Activated CD4-positive, alpha-beta T cell treated with anti-CD3 and anti-CD28 coated beads for 36 hours (primary cell): ENCODE measurements at regions not wholly inside any gene's neighbourhood (a gene's known extent, or its start where the extent isn't known, plus 50 kb on each side); places are given as distances from the start of the nearest gene placed in this dataset.

ENCODE experiments used
- ATAC-seq: fragments of 200-7000 bp; cut with Tn5 transposase; one replicate; pipeline ENCODE4 v1.10.0; 2021; ENCODE audit warnings: mild to moderate bottlenecking, moderate library complexity
- CTCF ChIA-PET: fragments of 350-600 bp; sonication (Branson Sonifier 250); formaldehyde crosslinking; loops from one replicate; lab custom pipeline; 2021; ENCODE audit warnings: antibody characterized with exemption; lab: Charles Lee
- POLR2A ChIA-PET: fragments of 350-600 bp; sonication (Branson Sonifier 250); formaldehyde crosslinking; loops from one replicate; lab custom pipeline; 2021; ENCODE audit warnings: antibody characterized with exemption, inconsistent platforms; lab: Charles Lee
- DNase-seq: peaks from one replicate; pipeline ENCODE4 v3.0.0-alpha.2; 2020
- H3K27ac Mint-ChIP-seq: one replicate; pipeline ENCODE4 v1.8.0; 2021; ENCODE audit warnings: mixed read lengths
- H3K27me3 Mint-ChIP-seq: one replicate; pipeline ENCODE4 v1.8.0; 2021; ENCODE audit warnings: mixed read lengths
- H3K36me3 Mint-ChIP-seq: one replicate; pipeline ENCODE4 v1.8.0; 2021; ENCODE audit warnings: low read depth, mixed read lengths
- H3K4me1 Mint-ChIP-seq: one replicate; pipeline ENCODE4 v1.8.0; 2021; ENCODE audit warnings: mixed read lengths
- H3K4me3 Mint-ChIP-seq: one replicate; pipeline ENCODE4 v1.8.0; 2021; ENCODE audit warnings: mild to moderate bottlenecking, moderate library complexity, mixed read lengths
- H3K9me3 Mint-ChIP-seq: one replicate; pipeline ENCODE4 v1.8.0; 2021; ENCODE audit warnings: low read depth, mixed read lengths
- intact Hi-C, 2 experiments: fragments of 100-400 bp; cut with DNase I in 1 of 2; cut with micrococcal nuclease in 1 of 2; formaldehyde crosslinking; loops; one replicate each; pipeline versions ENCODE4 v1.14.2 to v1.15.1; 2022 to 2024; cut with DNase I, micrococcal nuclease

DNA sequence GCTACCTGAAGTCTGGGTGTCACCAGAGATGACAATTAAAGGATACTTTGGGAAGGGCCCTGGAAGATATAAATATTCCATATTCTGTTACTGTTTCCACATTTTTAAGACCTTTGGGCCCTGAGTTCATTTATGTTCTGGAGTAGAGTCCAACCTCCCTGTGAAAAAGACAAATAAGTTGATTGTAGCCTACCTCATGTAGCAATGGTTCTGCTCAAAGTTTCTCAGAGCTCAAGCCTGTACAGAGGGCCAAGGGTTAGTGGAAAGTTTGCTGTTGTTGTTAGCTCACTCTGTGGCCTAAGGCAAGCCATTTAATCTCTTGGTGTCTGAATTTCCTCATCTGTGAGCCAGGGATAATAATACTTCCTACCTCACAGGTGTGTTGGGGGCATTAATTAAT, 284.7 kb upstream of the DDHD1 start:
- Mint-ChIP-seq H3K27ac (no peak overlapping the region), H3K36me3 (no peaks in the 10 kb centered on the region), H3K27me3 (peaks cover 4% of the 10 kb centered on the region), H3K9me3 (peaks cover 4% of the 10 kb centered on the region), H3K4me1 (no peaks in the 10 kb centered on the region), H3K4me3 (no peak overlapping the region)
- intact Hi-C loops = loop anchor here in 1 of 2 experiments (10.0 kb wide), 1 partner anchor 1227 kb away; no protein-coding TSS in a partner anchor
- no peak for DNase-seq
- no peak for ATAC-seq
- POLR2A ChIA-PET = no interaction called here
- CTCF ChIA-PET = no interaction called here

DNA sequence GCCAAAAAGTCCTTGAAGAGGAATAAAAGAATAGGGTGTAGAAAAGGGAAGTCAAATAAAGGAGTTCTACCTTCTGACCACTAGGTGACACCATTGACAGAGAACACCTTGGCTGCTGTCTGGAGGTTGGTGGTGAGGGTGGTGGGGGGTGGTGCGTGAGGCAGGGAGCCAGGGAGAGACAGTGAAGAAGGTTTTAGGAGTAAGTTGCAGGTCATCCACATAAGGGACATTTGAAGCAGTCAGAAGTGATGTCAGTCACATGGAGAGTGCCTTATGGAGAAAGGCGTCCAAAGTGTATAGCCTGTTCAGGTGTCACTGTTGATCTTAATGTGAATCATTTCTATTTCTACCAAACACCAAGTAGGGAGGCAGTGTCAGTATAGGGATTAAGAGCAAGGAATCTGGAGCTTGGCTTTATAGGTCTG, 279.3 kb upstream of the DDHD1 start:
- POLR2A ChIA-PET = no interaction called here
- H3K4me3 Mint-ChIP-seq = no peak overlapping the region
- peak; percentile 12 for DNase-seq

DNA sequence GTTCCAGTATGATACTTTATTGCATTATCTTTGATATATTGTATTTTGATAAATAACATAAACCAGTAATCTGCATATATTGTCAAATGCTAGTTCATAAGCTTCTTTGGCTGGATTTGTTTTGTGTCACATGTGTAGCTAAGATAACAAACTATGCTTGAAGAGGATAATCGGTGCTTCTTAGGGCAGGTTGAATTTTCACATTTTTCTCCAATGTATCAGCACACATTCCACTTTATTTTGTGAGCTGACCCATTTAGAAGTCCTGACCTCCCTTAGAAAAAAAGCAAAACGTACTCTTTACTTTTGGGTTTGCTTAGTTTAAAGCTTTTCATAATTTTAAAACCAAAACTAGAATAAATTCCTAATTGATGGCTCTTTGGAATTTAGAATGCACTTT, 277.7 kb upstream of the DDHD1 start:
- H3K4me1 Mint-ChIP-seq = no peaks in the 10 kb centered on the region
- H3K9me3 Mint-ChIP-seq = peaks cover 12% of the 10 kb centered on the region
- H3K36me3 Mint-ChIP-seq = no peaks in the 10 kb centered on the region
- POLR2A ChIA-PET = no interaction called here
- CTCF ChIA-PET = interaction anchor here (1.2 kb wide), 1 partner anchor 135 kb away, joined by 3 read pairs; no protein-coding TSS in a partner anchor
- ATAC-seq (no peak), DNase-seq (no peak)
- H3K4me3 Mint-ChIP-seq = no peak overlapping the region
- no peak overlapping the region for H3K27ac Mint-ChIP-seq
- intact Hi-C loops = loop anchor here in 1 of 2 experiments (5.0 to 10.0 kb wide), 2 partner anchors 916 to 1234 kb away; no protein-coding TSS in a partner anchor
- peaks cover 3% of the 10 kb centered on the region for H3K27me3 Mint-ChIP-seq

More for the DNA sequence above, 279.3 kb upstream of the DDHD1 start:
- H3K27me3 Mint-ChIP-seq = peaks cover 3% of the 10 kb centered on the region
- no peak overlapping the region for H3K27ac Mint-ChIP-seq
- no peaks in the 10 kb centered on the region for H3K36me3 Mint-ChIP-seq
- peak; percentile 44 for ATAC-seq
- H3K4me1 Mint-ChIP-seq = no peaks in the 10 kb centered on the region
- intact Hi-C loops = loop anchor here in 1 of 2 experiments (1.0 to 10.0 kb wide), 3 partner anchors 743 to 1232 kb away; no protein-coding TSS in a partner anchor
- CTCF ChIA-PET = interaction anchor here (0.7 to 1.0 kb wide), 2 partner anchors 916 to 1297 kb away, joined by 3 to 4 read pairs; no protein-coding TSS in a partner anchor
- H3K9me3 Mint-ChIP-seq = peaks cover 7% of the 10 kb centered on the region

DNA sequence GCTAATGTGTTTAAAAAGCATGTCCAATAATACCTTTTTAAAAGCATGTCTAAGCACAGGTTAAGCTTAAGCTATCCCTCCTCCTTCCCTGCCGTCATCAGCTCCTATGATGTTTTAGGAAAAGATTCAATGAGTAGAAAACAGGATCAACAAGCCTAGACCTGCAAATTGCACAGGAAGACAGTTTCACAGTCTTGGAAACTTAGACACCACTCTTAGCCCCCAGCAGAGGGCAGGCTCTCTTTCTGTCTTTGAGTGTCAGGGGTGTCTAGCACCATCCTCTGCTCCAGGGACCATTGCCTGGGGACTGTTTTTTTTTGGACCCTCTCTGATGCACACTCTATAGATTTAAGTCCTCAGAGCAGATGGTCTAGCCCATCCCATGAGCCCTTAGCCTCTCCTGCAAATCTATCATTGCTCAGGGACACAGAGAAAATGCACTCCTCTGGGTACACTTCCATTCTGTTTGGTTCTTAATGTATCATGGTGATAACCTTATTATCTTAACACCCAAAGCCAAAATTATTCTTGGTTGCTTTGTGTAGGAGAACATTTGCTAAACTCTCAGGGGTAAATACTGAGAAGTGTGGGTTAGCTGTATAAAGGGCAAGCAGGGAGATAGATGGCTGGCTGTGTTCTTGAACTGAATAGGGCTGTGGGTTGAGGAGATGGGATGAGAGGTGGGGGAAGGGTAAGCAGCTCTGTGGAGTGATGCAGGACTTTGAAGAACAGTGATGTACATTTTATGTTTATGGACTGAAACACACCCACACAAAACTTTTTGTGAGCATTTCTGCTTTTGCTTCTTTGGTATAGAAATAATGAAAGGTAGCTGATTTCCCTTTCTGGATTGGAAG, 259.9 kb upstream of the DDHD1 start:
- no peaks in the 10 kb centered on the region for H3K36me3 Mint-ChIP-seq
- POLR2A ChIA-PET = no interaction called here
- no peak overlapping the region for H3K27ac Mint-ChIP-seq
- intact Hi-C loops = no loop called here
- no peak for ATAC-seq
- no peaks in the 10 kb centered on the region for H3K27me3 Mint-ChIP-seq
- no peaks in the 10 kb centered on the region for H3K4me1 Mint-ChIP-seq
- H3K9me3 Mint-ChIP-seq = peaks cover 13% of the 10 kb centered on the region
- CTCF ChIA-PET = interaction anchor here (1.3 kb wide), 1 partner anchor 10 kb away, joined by 3 read pairs; no protein-coding TSS in a partner anchor
- no peak overlapping the region for H3K4me3 Mint-ChIP-seq
- DNase-seq = no peak

DNA sequence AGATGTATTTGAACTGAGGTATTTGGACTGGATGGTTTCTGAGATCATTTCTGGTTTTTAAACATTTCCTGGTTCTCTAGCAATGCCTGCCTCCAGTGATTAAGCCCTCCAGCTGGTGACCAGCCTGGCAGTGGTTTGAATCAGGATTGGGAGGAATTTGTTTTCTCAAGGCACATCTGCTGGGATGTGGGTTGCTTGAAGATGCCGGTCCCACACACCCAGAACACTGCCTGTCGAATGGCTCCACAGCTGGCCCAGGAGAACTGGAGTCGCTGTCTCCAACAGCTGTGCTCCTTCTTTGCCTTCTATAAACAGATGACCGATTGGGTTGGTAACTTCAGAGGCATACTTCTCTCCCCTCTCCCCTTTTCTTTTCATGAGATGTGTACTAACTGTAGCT, 258.0 kb upstream of the DDHD1 start:
- ChIA-PET POLR2A (no interaction called here), CTCF (no interaction called here)
- ATAC-seq = no peak
- intact Hi-C loops = no loop called here
- Mint-ChIP-seq H3K4me1 (no peaks in the 10 kb centered on the region), H3K36me3 (no peaks in the 10 kb centered on the region), H3K27me3 (no peaks in the 10 kb centered on the region), H3K9me3 (peaks cover 3% of the 10 kb centered on the region), H3K4me3 (no peak overlapping the region), H3K27ac (no peak overlapping the region)
- DNase-seq = no peak

DNA sequence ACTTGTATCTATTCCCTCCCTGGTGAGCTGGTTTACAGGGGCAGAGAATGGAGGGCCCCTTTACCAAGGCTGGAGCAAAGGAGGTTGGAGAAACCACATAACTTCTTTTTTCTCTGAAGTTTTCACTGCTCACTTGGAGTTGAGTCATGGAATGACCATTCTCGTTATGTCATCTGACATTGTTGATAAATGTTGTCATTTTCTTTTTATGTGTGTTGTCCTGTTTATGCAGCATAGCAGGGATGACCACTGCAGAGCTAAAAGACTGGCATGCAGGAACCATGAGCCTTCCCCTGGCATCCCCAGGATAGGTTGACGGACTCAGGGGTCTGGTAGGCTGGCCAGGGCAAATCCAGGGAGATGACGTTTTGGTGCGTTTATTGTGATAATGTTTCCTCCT, 256.8 kb upstream of the DDHD1 start:
- DNase-seq (no peak), ATAC-seq (no peak)
- no peaks in the 10 kb centered on the region for H3K36me3 Mint-ChIP-seq
- H3K4me1 Mint-ChIP-seq = no peaks in the 10 kb centered on the region
- ChIA-PET POLR2A (no interaction called here), CTCF (no interaction called here)
- H3K27ac Mint-ChIP-seq = no peak overlapping the region
- H3K9me3 Mint-ChIP-seq = no peaks in the 10 kb centered on the region
- intact Hi-C loops = no loop called here
- no peak overlapping the region for H3K4me3 Mint-ChIP-seq
- no peaks in the 10 kb centered on the region for H3K27me3 Mint-ChIP-seq

DNA sequence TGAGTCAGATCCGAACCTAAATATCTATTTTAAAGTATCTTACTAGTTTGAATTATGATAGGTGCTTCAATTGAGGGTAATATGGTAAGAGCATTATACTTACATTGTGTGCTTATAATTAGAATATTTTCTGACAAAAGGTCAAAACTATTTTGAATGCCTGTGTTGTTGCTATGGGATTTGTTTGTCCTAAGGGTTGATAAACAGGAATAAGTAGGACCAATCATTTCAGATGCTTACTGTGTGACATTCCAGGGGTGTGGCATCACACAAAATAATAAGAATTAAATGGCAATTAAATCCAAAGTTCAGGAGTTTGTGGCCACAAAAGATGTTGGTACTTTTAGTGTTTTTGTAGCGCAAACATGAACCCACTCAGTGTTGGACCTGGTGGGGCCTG, 256.2 kb upstream of the DDHD1 start:
- POLR2A ChIA-PET = no interaction called here
- no peaks in the 10 kb centered on the region for H3K9me3 Mint-ChIP-seq
- no peak for DNase-seq
- H3K4me3 Mint-ChIP-seq = no peak overlapping the region
- no peaks in the 10 kb centered on the region for H3K27me3 Mint-ChIP-seq
- intact Hi-C loops = no loop called here
- H3K4me1 Mint-ChIP-seq = no peaks in the 10 kb centered on the region
- H3K36me3 Mint-ChIP-seq = no peaks in the 10 kb centered on the region
- no peak overlapping the region for H3K27ac Mint-ChIP-seq
- CTCF ChIA-PET = no interaction called here
- ATAC-seq = no peak

DNA sequence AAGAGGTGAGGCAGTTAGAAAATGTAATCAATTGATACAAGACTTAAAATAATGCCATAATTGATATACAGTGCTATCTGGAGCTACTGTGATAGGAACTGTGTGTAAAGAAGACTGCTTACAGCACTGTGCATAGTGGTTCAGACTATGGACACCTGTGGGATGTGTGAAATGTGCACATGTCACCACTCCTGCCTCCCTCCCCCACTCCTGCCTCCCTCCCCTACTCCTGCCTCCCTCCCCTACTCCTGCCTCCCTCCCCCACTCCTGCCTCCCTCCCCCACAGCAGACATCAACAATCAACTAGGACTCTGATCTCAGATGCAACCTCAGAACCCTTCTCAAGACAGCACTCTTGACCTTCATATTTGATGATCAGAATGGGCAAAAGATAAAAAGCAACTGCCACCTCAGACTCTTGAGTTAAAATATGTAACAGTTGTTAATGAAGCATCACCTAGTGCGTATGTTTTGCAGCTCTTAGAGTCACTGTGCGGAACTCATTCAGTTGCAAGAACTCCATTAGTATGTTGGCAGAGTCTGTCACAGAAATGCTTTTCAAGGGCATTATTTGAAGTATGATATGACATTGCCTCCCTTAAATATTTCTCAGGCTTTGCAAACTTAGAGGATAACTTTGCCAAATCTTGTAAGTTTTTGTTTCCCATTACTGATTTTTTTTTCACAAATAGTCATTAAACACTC, 255.2 kb upstream of the DDHD1 start:
- H3K9me3 Mint-ChIP-seq = no peaks in the 10 kb centered on the region
- H3K27ac Mint-ChIP-seq = no peak overlapping the region
- intact Hi-C loops = no loop called here
- ATAC-seq (no peak), DNase-seq (no peak)
- H3K4me3 Mint-ChIP-seq = no peak overlapping the region
- no peaks in the 10 kb centered on the region for H3K36me3 Mint-ChIP-seq
- ChIA-PET POLR2A (no interaction called here), CTCF (no interaction called here)
- H3K27me3 Mint-ChIP-seq = no peaks in the 10 kb centered on the region
- H3K4me1 Mint-ChIP-seq = no peaks in the 10 kb centered on the region

DNA sequence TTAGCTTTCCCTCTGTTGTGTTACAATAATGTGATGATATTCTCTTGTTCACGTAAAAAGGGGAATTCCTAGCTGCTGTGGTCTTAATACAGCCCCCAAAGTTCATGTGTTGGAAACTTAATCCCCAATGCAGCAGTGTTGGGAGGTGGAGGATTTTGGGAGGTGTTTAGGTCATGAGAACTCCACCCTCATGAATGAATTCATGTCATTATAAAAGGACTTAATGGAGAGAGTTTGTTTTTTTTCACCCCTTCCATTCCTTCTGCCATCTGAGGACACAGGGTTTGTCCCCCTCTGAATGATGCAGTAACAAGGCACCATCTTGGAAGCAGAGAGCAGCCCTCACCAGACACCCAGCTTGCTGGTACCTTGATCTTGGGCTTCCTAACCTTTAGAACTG, 253.4 kb upstream of the DDHD1 start:
- Mint-ChIP-seq H3K4me1 (no peaks in the 10 kb centered on the region), H3K4me3 (no peak overlapping the region), H3K27me3 (no peaks in the 10 kb centered on the region), H3K36me3 (no peaks in the 10 kb centered on the region), H3K9me3 (no peaks in the 10 kb centered on the region), H3K27ac (no peak overlapping the region)
- ATAC-seq (no peak), DNase-seq (no peak)
- intact Hi-C loops = no loop called here
- ChIA-PET POLR2A (no interaction called here), CTCF (no interaction called here)

DNA sequence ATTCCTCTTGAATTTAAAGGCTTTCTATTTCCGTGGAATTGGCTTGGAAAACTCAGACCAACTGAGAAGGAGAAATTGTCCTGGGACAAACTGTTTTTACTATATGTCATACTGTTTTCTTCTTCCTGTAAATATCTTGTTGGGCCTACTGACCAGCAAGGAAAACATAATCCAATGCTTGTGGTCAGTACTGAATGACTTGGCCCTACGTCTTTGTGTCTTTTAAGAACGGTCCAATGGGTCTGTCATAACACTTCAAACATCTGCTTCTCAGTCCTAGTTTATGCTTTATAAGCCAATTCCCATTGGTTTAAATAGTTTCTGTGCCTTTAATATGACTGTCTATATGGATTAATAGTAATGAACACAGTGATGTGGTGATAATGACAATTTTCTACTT, 248.5 kb upstream of the DDHD1 start:
- ChIA-PET POLR2A (no interaction called here), CTCF (no interaction called here)
- ATAC-seq (no peak), DNase-seq (no peak)
- Mint-ChIP-seq H3K27me3 (no peaks in the 10 kb centered on the region), H3K4me3 (no peak overlapping the region), H3K27ac (no peak overlapping the region), H3K4me1 (no peaks in the 10 kb centered on the region), H3K9me3 (no peaks in the 10 kb centered on the region), H3K36me3 (no peaks in the 10 kb centered on the region)
- intact Hi-C loops = no loop called here

GRCh38 chr14:53399057-53399456, 245.9 kb upstream of the DDHD1 start:
- Mint-ChIP-seq H3K4me1 (no peaks in the 10 kb centered on the region), H3K27me3 (no peaks in the 10 kb centered on the region), H3K4me3 (no peak overlapping the region), H3K9me3 (peaks cover 12% of the 10 kb centered on the region), H3K27ac (no peak overlapping the region), H3K36me3 (no peaks in the 10 kb centered on the region)
- ATAC-seq (no peak), DNase-seq (no peak)
- CTCF ChIA-PET = no interaction called here
- POLR2A ChIA-PET = no interaction called here
- intact Hi-C loops = no loop called here
